Body of pancreas (tissue), 4 donors: ENCODE measurements at regions not wholly inside any gene's neighbourhood (a gene's known extent, or its start where the extent isn't known, plus 50 kb on each side); places are given as distances from the start of the nearest gene placed in this dataset.

Experiments used
- POLR2A ChIP-seq, 3 donors: fragments of 450-650 bp; IDR thresholded peaks; one replicate each; pipeline ENCODE4 v1.6.1; 2016; ENCODE audit warnings: antibody characterized with exemption in 3 of 3, mild to moderate bottlenecking in 2 of 3
- TF ChIP-seq, protein P1 (sequence below), 7 experiments: fragments of 450-650 bp in 4 of 7; fragments of 200-600 bp in 3 of 7; sonication (generic) in 3 of 7; IDR thresholded peaks; one replicate each; pipeline ENCODE4 v1.5.1; 2016 to 2019; ENCODE audit warnings: antibody characterized with exemption in 7 of 7

GRCh38 chr9:3049636-3050035 is 205.7 kb upstream of the PUM3 start:
- TF ChIP-seq, protein P1, sequence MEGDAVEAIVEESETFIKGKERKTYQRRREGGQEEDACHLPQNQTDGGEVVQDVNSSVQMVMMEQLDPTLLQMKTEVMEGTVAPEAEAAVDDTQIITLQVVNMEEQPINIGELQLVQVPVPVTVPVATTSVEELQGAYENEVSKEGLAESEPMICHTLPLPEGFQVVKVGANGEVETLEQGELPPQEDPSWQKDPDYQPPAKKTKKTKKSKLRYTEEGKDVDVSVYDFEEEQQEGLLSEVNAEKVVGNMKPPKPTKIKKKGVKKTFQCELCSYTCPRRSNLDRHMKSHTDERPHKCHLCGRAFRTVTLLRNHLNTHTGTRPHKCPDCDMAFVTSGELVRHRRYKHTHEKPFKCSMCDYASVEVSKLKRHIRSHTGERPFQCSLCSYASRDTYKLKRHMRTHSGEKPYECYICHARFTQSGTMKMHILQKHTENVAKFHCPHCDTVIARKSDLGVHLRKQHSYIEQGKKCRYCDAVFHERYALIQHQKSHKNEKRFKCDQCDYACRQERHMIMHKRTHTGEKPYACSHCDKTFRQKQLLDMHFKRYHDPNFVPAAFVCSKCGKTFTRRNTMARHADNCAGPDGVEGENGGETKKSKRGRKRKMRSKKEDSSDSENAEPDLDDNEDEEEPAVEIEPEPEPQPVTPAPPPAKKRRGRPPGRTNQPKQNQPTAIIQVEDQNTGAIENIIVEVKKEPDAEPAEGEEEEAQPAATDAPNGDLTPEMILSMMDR (IDR thresholded peaks at IDR 0.05): no peak
- no peak for TF ChIP-seq POLR2A (IDR thresholded peaks at IDR 0.05)
